C4-2B (cell line): ENCODE measurements at regions not wholly inside any gene's neighbourhood (a gene's known extent, or its start where the extent isn't known, plus 50 kb on each side); places are given as distances from the start of the nearest gene placed in this dataset.

Source experiments
- H3K27ac ChIP-seq: fragments of 450-650 bp; 2 replicates; pipeline ENCODE4 v1.5.1; 2017
- CTCF ChIP-seq: fragments of 450-650 bp; conservative IDR thresholded peaks from 2 replicates; pipeline ENCODE4 v1.5.1; 2017; ENCODE audit warnings: mild to moderate bottlenecking
- ZFX ChIP-seq: fragments of 450-650 bp; IDR thresholded peaks from 2 replicates; pipeline ENCODE4 v1.6.1; 2017

GRCh38 chr3:118151164-118151563 is 883.5 kb downstream of the IGSF11 start:
- no peak for TF ChIP-seq ZFX
- TF ChIP-seq CTCF = no peak
- no peak overlapping the region for H3K27ac ChIP-seq

- H3K27ac ChIP-seq = peak overlapping the region; percentile 32
- peak; percentile 38 for TF ChIP-seq CTCF
Measured at GRCh38 chr3:118162627-118163588, 871.7 kb downstream of the IGSF11 start.

GRCh38 chr3:118165413-118165812 is 869.2 kb downstream of the IGSF11 start:
- TF ChIP-seq CTCF (no peak), ZFX (no peak)
- no peak overlapping the region for H3K27ac ChIP-seq

GRCh38 chr3:118167571-118167970 is 867.1 kb downstream of the IGSF11 start:
- TF ChIP-seq CTCF (no peak), ZFX (no peak)

GRCh38 chr3:118168175-118168574 is 866.5 kb downstream of the IGSF11 start:
- no peak overlapping the region for H3K27ac ChIP-seq
- TF ChIP-seq ZFX (no peak), CTCF (no peak)

More at GRCh38 chr3:118167571-118167970, 867.1 kb downstream of the IGSF11 start:
- no peak overlapping the region for H3K27ac ChIP-seq

GRCh38 chr3:118171236-118171852 is 863.3 kb downstream of the IGSF11 start:
- H3K27ac ChIP-seq = no peak overlapping the region
- TF ChIP-seq ZFX (no peak), CTCF (no peak)

- TF ChIP-seq CTCF = no peak
- no peak overlapping the region for H3K27ac ChIP-seq
Measured at GRCh38 chr3:118180853-118181252, 853.8 kb downstream of the IGSF11 start.
